ENCODE measurements at regions not wholly inside any gene's neighbourhood (a gene's known extent, or its start where the extent isn't known, plus 50 kb on each side); places are given as distances from the start of the nearest gene placed in this dataset.
"Not testable (repeated sequence)": the region's sequence is repeated elsewhere in the genome, so short reads cannot be mapped to it uniquely, and the experiment has no call there.

DNA sequence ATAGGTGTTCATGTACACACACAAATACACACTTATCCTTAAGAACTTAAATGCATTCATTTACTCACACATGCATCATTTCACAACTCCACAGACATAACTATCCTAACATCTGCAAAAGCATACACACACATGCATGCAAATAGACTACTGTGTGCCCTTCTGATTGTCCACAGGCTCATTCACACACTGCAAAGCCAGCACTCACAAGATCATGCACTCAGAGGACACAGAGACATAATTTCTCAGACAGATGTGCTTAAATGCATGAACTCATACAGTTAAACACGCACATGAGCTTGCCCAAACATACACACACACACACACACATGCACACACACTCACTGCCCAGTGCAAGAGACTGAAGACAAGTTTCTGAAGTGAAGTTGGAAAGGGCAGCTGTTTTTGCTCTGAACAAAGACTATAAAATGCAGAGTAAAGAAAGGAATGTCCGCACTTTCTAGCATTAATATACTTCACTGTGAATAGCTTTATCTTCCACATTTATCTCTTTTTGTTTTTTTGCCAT, 1018.0 kb upstream of the HS3ST1 start:
- no peaks in the 10 kb centered on the region for H3K4me1 ChIP-seq (ENCODE audit: control insufficient read depth in 2 of 2, insufficient read depth in 2 of 2, low read length in 2 of 2)
- no peaks in the 10 kb centered on the region for H3K27me3 ChIP-seq (ENCODE audit: control insufficient read depth in 2 of 2, insufficient read depth in 2 of 2, low read length in 2 of 2)
- H3K9me3 ChIP-seq (ENCODE audit: control insufficient read depth in 2 of 2, low read length in 2 of 2) = no peaks in the 10 kb centered on the region
- H3K4me3 ChIP-seq (ENCODE audit: low read length in 2 of 2) = no peak overlapping the region
- no peak overlapping the region for H3K9ac ChIP-seq (ENCODE audit: low read depth in 1 of 2, low read length in 2 of 2)
- no peaks in the 10 kb centered on the region for H3K36me3 ChIP-seq (ENCODE audit: control insufficient read depth in 2 of 2, insufficient read depth in 2 of 2, low read length in 2 of 2)
- H3K27ac ChIP-seq (ENCODE audit: low read depth in 2 of 2, low read length in 2 of 2) = no peak overlapping the region

DNA sequence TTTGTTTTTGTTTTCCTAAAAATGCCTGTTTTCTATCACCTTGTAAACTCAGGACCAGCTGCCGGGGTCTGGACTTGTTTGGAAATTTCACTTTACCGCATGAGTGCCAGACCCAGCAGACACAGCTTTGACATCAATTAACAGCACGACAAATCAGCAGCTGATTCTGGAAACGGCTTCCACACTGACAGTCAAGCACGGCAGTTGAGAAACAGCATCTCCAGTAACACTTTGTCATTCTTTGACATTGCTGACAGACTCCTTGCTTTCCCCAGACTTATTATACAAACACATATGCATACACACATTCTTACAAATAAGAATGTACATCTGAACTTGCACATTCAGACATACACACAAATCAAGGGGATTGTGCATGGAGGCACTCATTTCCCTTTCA, 1017.6 kb upstream of the HS3ST1 start:
- Histone ChIP-seq H3K36me3 (ENCODE audit: control insufficient read depth in 2 of 2, insufficient read depth in 2 of 2, low read length in 2 of 2) (no peaks in the 10 kb centered on the region), H3K9ac (ENCODE audit: low read depth in 1 of 2, low read length in 2 of 2) (no peak overlapping the region), H3K9me3 (ENCODE audit: control insufficient read depth in 2 of 2, low read length in 2 of 2) (no peaks in the 10 kb centered on the region), H3K27ac (ENCODE audit: low read depth in 2 of 2, low read length in 2 of 2) (no peak overlapping the region), H3K4me3 (ENCODE audit: low read length in 2 of 2) (no peak overlapping the region), H3K27me3 (ENCODE audit: control insufficient read depth in 2 of 2, insufficient read depth in 2 of 2, low read length in 2 of 2) (no peaks in the 10 kb centered on the region), H3K4me1 (ENCODE audit: control insufficient read depth in 2 of 2, insufficient read depth in 2 of 2, low read length in 2 of 2) (no peaks in the 10 kb centered on the region)

DNA sequence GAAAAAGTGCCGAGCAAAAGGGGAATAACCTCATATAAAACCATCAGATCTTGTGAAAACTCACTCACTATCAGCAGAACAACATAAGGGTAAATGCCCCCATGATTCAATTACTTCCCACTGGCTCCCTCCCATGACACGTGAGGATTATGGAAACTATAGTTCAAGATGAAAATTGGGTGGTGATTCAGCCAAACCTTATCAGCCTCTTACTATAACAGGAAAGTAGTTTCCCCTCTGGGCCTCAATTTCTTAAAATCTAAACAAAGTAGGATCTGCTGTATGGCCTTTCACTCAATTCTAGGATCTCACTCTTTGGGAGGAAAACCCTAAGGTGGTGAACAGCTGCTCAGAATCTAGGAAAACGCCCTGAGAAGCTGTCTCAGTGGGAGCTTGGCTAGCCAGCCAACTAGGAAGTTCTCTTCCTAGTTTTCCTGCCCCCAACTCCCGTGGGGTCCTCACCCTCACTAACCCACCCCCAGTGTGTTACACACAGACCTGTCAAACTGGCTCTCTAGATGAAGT, 1017.1 kb upstream of the HS3ST1 start:
- no peaks in the 10 kb centered on the region for H3K36me3 ChIP-seq (ENCODE audit: control insufficient read depth in 2 of 2, insufficient read depth in 2 of 2, low read length in 2 of 2)

DNA sequence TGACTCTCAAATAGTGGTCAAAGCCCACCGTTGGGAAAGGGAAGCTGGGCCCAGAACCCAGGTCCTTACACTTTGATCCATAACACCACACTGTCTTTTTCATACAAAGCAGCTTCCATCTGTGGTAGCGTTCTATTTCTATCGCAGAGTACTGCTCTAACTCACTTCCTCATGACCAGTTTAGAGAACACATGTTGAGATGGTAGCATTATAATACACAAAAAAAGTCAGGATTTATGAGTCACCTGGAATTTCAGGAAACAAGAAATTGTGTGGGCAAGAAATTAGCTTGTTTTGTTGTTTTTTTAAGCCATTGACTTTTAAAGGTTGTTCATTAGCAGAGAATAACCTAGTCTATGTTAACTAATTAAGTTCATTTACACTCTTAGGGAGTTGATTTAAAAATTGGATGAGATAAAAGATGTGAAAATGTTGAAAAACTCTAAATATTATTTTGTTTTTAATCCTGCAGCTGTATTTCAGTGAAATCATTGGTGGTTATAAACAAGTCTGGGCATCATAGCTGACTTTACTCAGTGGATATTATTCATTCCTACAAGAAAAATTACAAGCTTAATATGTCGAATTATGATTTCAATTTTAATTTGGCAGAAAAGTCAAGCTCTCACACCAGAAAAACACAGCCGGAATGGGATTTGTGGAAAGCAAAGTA, 1011.1 kb upstream of the HS3ST1 start:
- H3K9ac ChIP-seq (ENCODE audit: low read depth in 1 of 2, low read length in 2 of 2) = no peak overlapping the region
- H3K36me3 ChIP-seq (ENCODE audit: control insufficient read depth in 2 of 2, insufficient read depth in 2 of 2, low read length in 2 of 2) = no peaks in the 10 kb centered on the region
- no peak overlapping the region for H3K4me3 ChIP-seq (ENCODE audit: low read length in 2 of 2)
- no peaks in the 10 kb centered on the region for H3K9me3 ChIP-seq (ENCODE audit: control insufficient read depth in 2 of 2, low read length in 2 of 2)
- no peaks in the 10 kb centered on the region for H3K4me1 ChIP-seq (ENCODE audit: control insufficient read depth in 2 of 2, insufficient read depth in 2 of 2, low read length in 2 of 2)
- no peaks in the 10 kb centered on the region for H3K27me3 ChIP-seq (ENCODE audit: control insufficient read depth in 2 of 2, insufficient read depth in 2 of 2, low read length in 2 of 2)
- no peak overlapping the region for H3K27ac ChIP-seq (ENCODE audit: low read depth in 2 of 2, low read length in 2 of 2)

More for the DNA sequence above, 1017.1 kb upstream of the HS3ST1 start:
- Histone ChIP-seq H3K27me3 (ENCODE audit: control insufficient read depth in 2 of 2, insufficient read depth in 2 of 2, low read length in 2 of 2) (no peaks in the 10 kb centered on the region), H3K9ac (ENCODE audit: low read depth in 1 of 2, low read length in 2 of 2) (no peak overlapping the region), H3K9me3 (ENCODE audit: control insufficient read depth in 2 of 2, low read length in 2 of 2) (no peaks in the 10 kb centered on the region), H3K4me3 (ENCODE audit: low read length in 2 of 2) (no peak overlapping the region), H3K27ac (ENCODE audit: low read depth in 2 of 2, low read length in 2 of 2) (no peak overlapping the region), H3K4me1 (ENCODE audit: control insufficient read depth in 2 of 2, insufficient read depth in 2 of 2, low read length in 2 of 2) (no peaks in the 10 kb centered on the region)

DNA sequence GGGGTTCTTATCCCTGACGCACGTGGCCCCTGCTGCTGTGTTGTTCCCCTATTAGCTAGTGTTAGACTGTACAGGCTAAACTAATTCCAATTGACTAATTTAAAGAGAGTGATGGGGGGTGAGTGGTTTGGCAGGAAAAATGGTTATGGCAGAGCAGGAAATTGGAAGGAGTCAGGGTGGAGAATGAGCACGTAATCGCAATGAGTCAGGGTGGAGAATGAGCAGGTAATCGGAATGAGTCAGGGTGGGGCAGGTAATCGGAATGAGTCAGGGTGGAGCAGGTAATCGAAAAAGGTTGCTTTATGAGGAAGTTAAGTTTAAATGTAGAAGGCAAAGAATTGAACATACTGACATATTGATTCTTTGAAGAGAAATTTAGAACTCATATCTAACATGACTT, 1002.6 kb upstream of the HS3ST1 start:
- not testable (repeated sequence) for H3K4me1 ChIP-seq (ENCODE audit: control insufficient read depth in 2 of 2, insufficient read depth in 2 of 2, low read length in 2 of 2); H3K27me3 ChIP-seq (ENCODE audit: control insufficient read depth in 2 of 2, insufficient read depth in 2 of 2, low read length in 2 of 2); H3K9me3 ChIP-seq (ENCODE audit: control insufficient read depth in 2 of 2, low read length in 2 of 2); H3K27ac ChIP-seq (ENCODE audit: low read depth in 2 of 2, low read length in 2 of 2); H3K36me3 ChIP-seq (ENCODE audit: control insufficient read depth in 2 of 2, insufficient read depth in 2 of 2, low read length in 2 of 2); H3K4me3 ChIP-seq (ENCODE audit: low read length in 2 of 2); H3K9ac ChIP-seq (ENCODE audit: low read depth in 1 of 2, low read length in 2 of 2)

DNA sequence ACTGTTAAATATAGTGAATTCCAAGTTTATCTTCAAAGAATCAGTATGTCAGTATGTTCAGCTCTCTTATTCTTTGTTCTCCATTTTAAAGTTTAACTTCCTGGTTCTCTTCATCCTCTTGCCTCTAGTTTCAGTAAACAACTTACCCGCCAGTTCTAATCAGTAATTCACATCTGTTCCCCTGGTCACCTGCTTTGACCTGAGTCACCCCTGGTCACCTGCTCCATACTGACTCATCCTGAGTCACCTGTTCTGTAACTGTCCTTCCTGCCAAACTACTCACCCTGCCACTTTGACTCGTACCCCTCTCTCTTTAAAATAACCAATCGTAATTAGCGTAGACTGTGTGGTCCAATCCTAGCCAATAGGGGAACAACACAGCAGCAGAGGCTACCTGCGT, 992.7 kb upstream of the HS3ST1 start:
- Histone ChIP-seq H3K9me3 (ENCODE audit: control insufficient read depth in 2 of 2, low read length in 2 of 2) (no peaks in the 10 kb centered on the region), H3K27ac (ENCODE audit: low read depth in 2 of 2, low read length in 2 of 2) (no peak overlapping the region), H3K4me1 (ENCODE audit: control insufficient read depth in 2 of 2, insufficient read depth in 2 of 2, low read length in 2 of 2) (no peaks in the 10 kb centered on the region), H3K27me3 (ENCODE audit: control insufficient read depth in 2 of 2, insufficient read depth in 2 of 2, low read length in 2 of 2) (no peaks in the 10 kb centered on the region), H3K9ac (ENCODE audit: low read depth in 1 of 2, low read length in 2 of 2) (no peak overlapping the region), H3K36me3 (ENCODE audit: control insufficient read depth in 2 of 2, insufficient read depth in 2 of 2, low read length in 2 of 2) (no peaks in the 10 kb centered on the region), H3K4me3 (ENCODE audit: low read length in 2 of 2) (no peak overlapping the region)

DNA sequence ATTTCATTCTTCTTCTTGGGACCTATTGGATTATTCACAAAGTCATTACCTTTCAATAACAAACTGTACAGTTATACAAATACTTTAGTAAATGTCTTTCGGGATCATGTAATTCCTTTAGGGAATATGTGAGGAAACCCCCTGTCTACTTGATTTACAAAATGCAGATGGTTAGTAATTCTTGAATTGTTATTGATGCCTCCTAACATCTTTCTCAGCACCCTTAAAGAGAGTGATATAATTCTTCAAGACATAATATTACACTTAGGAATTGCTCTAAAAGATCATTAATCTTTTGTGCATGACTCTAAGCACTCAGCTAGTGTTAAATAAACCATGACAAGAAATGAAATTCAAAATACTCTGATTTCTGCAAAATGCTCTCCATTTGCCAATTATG, 988.1 kb upstream of the HS3ST1 start:
- Histone ChIP-seq H3K4me1 (ENCODE audit: control insufficient read depth in 2 of 2, insufficient read depth in 2 of 2, low read length in 2 of 2) (no peaks in the 10 kb centered on the region), H3K4me3 (ENCODE audit: low read length in 2 of 2) (no peak overlapping the region), H3K9me3 (ENCODE audit: control insufficient read depth in 2 of 2, low read length in 2 of 2) (no peaks in the 10 kb centered on the region), H3K27ac (ENCODE audit: low read depth in 2 of 2, low read length in 2 of 2) (no peak overlapping the region), H3K9ac (ENCODE audit: low read depth in 1 of 2, low read length in 2 of 2) (no peak overlapping the region), H3K36me3 (ENCODE audit: control insufficient read depth in 2 of 2, insufficient read depth in 2 of 2, low read length in 2 of 2) (no peaks in the 10 kb centered on the region), H3K27me3 (ENCODE audit: control insufficient read depth in 2 of 2, insufficient read depth in 2 of 2, low read length in 2 of 2) (no peaks in the 10 kb centered on the region)

DNA sequence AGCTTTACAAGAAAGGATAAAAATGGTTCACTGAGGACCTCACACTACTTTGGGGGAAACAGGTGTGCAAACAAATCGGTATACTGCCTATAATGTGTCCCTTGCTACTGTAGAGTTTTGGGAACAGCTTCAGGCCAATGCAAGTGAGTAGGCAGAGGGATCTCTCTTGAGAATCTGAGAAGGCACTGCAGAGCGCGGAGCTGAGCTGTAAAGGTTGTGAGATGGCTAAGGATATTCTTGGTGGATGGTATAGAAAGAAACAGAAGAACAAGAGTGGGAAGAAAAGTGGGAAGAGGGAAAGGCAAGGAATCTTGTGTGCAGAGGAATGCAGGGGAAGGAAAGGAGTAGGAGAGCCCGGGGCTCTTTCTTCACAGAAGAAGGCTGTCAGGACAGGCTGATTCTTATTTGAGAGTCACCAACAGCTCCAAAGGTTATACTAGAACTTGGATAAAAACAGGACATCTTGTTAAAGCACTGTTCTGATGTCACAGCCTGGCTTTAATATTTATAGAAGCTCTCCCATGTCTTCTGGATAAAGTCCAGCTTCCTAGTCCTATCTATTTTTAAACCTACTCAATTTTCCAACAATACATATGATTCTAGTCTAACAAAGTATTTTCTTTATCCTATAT, 985.6 kb upstream of the HS3ST1 start:
- Histone ChIP-seq H3K4me3 (ENCODE audit: low read length in 2 of 2) (no peak overlapping the region), H3K36me3 (ENCODE audit: control insufficient read depth in 2 of 2, insufficient read depth in 2 of 2, low read length in 2 of 2) (no peaks in the 10 kb centered on the region), H3K27me3 (ENCODE audit: control insufficient read depth in 2 of 2, insufficient read depth in 2 of 2, low read length in 2 of 2) (no peaks in the 10 kb centered on the region), H3K9ac (ENCODE audit: low read depth in 1 of 2, low read length in 2 of 2) (no peak overlapping the region), H3K27ac (ENCODE audit: low read depth in 2 of 2, low read length in 2 of 2) (no peak overlapping the region), H3K4me1 (ENCODE audit: control insufficient read depth in 2 of 2, insufficient read depth in 2 of 2, low read length in 2 of 2) (no peaks in the 10 kb centered on the region), H3K9me3 (ENCODE audit: control insufficient read depth in 2 of 2, low read length in 2 of 2) (no peaks in the 10 kb centered on the region)

DNA sequence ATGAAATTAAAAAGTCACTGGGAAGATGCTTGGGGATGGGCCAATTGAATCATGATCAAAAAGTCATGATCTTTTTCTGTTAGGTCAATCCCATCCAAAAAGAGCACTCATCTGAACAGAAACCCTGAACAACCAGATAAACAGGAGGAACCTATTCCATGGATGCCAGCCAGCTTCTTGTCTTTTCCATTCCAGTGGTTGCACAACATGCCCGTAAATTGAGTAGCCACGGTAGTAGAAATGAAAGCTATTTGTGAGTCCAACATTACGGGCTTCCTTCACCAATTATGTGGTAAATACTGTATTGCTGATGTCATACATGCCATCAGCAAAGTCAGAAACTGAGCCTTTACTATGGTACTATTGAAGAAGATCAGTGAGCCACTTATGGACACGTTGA, 982.4 kb upstream of the HS3ST1 start:
- H3K9me3 ChIP-seq (ENCODE audit: control insufficient read depth in 2 of 2, low read length in 2 of 2) = no peaks in the 10 kb centered on the region
- H3K27me3 ChIP-seq (ENCODE audit: control insufficient read depth in 2 of 2, insufficient read depth in 2 of 2, low read length in 2 of 2) = no peaks in the 10 kb centered on the region
- H3K9ac ChIP-seq (ENCODE audit: low read depth in 1 of 2, low read length in 2 of 2) = no peak overlapping the region
- no peaks in the 10 kb centered on the region for H3K36me3 ChIP-seq (ENCODE audit: control insufficient read depth in 2 of 2, insufficient read depth in 2 of 2, low read length in 2 of 2)
- no peak overlapping the region for H3K27ac ChIP-seq (ENCODE audit: low read depth in 2 of 2, low read length in 2 of 2)
- no peaks in the 10 kb centered on the region for H3K4me1 ChIP-seq (ENCODE audit: control insufficient read depth in 2 of 2, insufficient read depth in 2 of 2, low read length in 2 of 2)
- H3K4me3 ChIP-seq (ENCODE audit: low read length in 2 of 2) = no peak overlapping the region

DNA sequence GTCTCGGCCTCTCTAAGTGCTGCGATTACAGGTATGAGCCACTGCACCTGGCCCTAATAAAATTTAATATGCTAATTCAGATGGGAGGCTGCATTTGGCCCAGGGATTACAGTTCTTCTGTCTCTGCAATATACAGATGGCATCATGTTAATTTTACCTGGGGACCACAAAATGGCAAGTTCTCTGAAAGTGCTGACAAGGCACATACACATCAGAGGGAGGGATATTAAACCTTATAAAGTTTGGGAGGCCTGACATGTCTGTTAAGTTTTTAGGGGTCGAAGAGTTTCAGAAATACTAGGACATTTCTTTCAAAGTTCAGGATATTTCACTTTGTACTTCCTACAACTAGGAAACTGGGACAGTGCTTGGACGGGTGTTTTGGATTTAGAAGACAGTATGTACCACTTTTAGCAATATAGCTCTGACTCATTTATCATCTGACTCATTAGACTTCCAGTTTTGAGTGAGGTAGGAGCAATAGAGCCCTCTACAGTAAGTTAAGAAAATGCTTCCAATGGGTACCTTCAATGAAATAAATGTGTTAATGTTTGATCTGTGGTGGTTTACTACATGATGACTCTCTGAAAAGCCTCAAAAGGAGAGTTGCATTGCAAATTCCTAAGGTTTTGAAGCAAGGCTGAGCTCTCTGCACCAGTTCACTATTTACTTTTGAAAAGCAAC, 981.0 kb upstream of the HS3ST1 start:
- H3K4me1 ChIP-seq (ENCODE audit: control insufficient read depth in 2 of 2, insufficient read depth in 2 of 2, low read length in 2 of 2) = no peaks in the 10 kb centered on the region
- H3K27me3 ChIP-seq (ENCODE audit: control insufficient read depth in 2 of 2, insufficient read depth in 2 of 2, low read length in 2 of 2) = no peaks in the 10 kb centered on the region
- H3K9me3 ChIP-seq (ENCODE audit: control insufficient read depth in 2 of 2, low read length in 2 of 2) = no peaks in the 10 kb centered on the region

More for the DNA sequence above, 981.0 kb upstream of the HS3ST1 start:
- Histone ChIP-seq H3K36me3 (ENCODE audit: control insufficient read depth in 2 of 2, insufficient read depth in 2 of 2, low read length in 2 of 2) (no peaks in the 10 kb centered on the region), H3K9ac (ENCODE audit: low read depth in 1 of 2, low read length in 2 of 2) (no peak overlapping the region), H3K27ac (ENCODE audit: low read depth in 2 of 2, low read length in 2 of 2) (no peak overlapping the region), H3K4me3 (ENCODE audit: low read length in 2 of 2) (no peak overlapping the region)
